ENCODE measurements at regions not wholly inside any gene's neighbourhood (a gene's known extent, or its start where the extent isn't known, plus 50 kb on each side); places are given as distances from the start of the nearest gene placed in this dataset.

DNA sequence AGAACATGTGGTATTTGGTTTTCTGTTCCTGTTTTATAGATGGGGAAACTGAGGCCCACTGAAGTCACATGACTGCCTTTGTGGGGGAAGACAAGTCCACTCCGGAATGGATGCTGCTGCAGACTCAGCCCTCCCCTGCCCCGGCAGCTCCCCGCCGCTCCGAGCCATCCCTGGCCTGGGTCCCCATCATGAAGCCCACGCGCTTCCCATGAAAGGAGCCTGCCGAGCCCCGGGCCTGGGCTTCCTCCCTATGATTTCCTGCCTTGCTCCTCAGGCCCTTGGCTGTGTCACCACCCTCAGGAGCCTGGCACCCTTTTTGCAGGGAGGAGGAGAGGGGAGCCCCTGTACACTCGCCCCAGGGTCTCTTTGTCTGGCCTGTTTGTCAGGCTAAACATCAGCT is 125.3 kb upstream of the FOXF1 start:
- no peak for DNase-seq (ENCODE audit: low read depth)

DNA sequence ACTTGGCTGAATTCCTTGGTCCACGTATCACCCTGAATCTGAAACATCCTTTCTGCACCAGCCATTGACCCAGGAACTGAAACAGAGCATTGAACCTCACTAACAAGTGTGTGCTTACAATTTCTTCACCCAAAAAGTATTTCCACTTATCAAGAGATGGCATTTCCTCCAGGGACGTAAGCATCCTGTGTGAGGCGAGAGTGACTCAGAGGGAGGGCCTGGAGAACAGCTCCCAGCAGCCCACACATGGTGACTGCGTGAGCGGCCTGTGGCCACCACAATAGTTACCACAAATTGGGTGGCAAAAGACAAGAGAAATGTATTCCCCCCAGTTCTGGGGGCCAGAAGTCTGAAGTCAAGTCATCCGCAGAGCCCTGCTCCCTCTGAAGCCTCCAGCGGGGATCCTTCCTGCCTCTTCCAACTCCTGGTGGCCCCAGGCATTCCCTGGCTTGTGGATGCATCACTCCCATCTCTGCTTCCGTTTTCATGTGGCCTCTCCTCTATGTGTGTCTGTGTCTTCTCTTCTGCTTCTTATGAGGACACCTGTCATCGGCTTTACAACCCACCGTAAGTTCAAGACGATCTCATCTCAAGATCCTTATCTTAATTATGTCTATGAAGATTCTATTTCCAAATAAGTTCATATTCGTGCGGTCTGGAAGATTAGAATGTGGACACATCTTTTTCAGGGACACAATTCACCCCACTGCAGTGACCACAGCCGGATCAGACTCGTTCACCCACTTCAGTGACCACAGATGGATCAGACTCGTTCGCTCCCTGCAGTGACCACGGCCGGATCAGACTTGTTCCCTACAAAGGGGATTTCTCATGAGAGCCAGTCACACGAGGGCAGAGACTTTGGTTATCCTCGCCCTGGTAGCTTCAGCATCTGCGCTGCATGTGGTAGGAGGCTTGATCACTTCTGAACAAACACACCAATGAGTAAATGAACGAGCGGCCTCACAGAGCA is 122.6 kb upstream of the FOXF1 start:
- no peak for DNase-seq (ENCODE audit: low read depth)

DNA sequence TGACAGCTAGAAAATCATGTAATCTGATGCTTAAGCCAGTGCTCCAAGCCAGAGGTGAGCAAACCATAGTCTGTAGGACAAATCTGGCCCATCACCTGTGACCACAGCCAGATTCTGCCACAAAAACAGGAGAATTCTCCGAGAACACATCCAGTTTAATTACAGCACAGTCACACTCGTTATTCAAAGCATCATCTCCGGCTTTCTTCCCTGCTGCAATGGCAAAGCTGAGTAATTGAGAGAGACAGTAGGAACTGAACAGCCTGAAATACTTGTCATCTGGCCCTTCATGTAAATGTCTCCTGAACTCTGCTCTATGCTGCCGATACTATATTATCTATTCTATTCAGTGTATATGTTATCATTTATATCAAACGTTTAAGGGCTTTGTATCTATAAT is 121.4 kb upstream of the FOXF1 start:
- no peak for DNase-seq (ENCODE audit: low read depth)

DNA sequence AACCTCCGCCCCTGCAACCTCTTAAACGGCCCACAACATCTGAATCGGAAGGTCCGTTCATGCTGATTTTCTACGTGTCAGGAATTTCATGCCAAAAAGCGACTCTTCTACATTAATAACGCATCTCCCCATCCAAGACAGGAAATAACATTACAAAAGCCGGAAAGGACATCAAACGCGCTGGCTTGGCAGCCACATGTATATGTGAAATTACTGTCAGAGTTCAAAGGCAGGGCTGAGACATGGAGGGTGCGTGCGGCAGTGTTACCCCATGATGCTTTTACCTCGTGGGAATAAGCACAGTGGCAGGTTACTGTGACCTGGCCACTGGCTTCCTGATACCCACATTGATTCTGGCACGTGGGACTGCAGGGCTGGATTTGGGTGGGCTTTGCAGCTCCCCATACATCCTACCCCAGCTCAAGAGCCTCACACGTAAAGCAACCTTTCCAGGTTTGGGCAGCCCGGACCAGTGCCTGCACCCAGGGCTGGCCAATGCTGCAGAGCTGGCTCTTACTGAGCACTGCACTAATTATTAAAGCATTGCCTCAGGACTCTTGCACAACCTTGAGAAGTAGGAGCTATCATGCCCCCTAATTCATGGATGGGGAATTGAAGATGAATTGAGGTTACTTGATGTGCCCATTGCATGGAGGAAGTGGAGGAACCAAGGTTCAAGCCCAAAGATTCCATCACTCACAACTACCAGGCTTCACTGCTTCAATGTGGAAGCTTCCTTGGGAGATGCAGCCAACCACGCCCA is 120.6 kb upstream of the FOXF1 start:
- DNase-seq (ENCODE audit: low read depth) = no peak

DNA sequence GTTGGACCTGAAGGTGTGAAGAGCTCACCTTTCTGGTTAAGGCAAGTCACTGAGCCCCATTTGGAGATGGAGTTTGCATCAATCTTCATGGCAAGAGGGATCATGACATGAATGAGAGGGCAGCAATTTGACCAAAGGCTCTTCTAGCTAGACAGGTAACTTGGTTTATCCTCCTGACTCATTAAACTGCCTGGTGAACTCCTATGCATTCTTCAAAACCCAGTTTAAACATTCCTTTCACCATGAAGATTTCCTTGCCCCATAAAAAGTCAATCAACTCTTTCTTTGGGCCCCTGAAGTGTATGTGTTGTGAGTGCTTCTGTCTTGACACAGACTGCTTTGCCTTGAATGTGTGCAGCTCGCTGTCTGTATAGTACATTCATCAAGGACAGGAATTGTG is 120.0 kb upstream of the FOXF1 start:
- no peak for DNase-seq (ENCODE audit: low read depth)

DNA sequence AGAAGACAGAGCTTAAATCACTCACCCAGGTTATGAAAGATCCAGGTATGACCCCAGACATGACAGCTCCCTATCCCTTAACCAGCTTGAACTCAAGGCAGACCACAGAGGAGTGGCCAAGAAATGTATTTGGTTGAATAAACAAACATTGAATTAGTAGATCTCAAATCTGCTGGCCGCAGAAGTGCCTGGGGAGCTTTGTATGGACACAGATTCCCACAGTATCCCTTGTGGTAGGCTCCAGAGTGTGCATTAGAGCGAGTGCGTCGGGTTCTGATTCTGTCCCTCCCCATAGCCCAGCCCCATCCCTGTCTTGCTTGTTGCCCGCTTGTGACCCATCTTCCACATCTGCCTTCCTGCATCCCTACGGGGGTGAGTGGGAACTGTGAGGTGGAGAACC is 118.8 kb upstream of the FOXF1 start:
- no peak for DNase-seq (ENCODE audit: low read depth)

DNA sequence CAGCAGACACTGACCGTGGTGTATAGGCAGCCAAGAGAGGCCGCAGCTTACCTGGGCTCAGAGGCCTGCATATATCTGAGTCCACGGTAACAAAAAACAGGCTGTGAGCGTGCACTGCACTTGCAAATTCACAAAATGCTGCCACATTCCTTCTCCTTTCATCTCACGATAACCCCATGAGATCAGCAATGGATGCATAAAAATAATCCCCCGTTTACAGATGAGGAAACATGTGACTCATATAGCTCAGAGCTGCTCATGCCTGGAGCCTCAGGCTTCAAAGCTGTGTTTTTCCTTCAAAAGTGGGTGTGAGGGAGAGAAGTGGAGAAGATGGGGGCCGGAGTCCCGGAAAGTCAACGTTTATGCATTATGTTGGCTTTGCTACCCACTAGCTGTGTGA is 118.3 kb upstream of the FOXF1 start:
- DNase-seq (ENCODE audit: low read depth) = no peak

DNA sequence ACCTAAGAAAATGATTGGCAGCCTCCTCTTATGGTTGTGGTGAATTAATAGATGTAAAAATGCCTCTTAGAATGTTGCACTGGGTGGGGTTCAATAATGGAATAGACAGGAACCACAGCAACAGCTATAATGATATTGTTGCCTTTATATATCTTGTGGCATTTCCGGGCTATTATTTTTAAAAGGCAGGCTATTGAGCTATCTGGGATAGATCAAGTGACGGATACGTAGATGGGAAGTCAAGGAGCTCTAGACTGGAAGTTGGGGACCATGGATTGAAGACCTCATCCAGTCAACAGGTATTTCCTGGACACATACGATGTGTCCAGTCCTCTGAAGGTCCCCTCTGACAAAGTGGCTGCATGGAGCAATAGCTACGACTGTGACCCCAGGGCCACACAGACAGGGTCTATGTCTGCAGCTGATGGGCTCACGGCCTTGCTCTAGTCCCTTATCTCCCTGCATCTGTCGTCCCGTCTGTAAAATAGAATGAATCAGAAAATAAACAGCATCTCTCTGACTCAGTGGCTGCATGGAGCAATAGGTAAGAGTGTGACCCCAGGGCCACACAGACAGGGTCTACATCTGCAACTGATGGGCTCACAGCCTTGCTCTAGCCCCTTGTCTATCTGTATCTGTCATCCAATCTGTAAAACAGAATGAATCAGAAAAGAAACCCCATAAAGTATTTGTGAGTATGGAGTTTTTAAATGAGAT is 117.7 kb upstream of the FOXF1 start:
- DNase-seq (ENCODE audit: low read depth) = no peak

DNA sequence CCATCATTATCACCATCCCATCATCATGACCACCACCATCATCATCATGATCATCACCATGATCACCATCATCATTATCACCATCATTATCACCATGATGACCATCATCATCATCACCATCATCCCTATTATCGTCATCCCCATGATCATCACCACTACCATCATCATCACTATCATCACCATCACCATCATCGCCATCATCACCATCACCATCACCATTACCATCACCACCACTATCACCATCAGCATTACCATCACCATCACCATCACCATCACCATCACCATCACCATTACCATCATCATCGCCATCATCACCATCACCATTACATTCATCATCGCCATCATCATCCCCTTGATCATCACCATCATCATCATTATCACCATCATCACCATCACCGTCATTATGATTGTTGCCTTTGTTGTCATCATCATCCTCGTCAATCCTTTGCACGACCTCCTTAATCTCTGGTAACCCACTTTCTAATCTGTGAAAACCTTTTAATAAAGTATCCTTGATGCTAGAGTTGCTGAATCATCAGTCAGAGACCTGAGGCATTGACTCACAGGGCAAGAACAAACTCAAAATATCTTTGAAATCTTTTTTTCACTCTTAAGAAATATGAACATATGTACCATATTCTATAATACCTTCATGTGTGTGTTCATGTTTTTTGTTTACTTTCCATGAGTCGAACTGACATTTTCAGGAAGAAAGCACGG is 116.3 kb upstream of the FOXF1 start:
- DNase-seq (ENCODE audit: low read depth) = no peak

DNA sequence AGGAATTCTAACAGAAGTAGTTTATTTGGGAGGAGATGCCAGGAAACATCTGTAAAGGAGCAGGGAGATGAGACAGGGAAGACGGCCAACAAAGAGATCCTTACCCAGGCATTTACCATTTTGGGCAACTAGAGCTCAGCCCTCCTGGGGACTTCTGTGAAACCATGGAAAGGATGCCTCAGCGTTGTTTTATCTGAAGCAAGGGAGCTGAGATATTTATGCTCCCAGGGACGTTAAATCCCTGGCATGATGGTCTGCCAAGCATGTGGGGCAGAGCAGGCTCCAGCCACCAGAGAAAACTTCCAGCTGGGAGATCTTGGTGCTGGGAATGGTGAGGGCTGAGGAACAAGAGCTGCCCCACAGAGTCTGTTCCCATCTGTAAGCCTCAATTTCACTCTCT is 114.8 kb upstream of the FOXF1 start:
- no peak for DNase-seq (ENCODE audit: low read depth)

DNA sequence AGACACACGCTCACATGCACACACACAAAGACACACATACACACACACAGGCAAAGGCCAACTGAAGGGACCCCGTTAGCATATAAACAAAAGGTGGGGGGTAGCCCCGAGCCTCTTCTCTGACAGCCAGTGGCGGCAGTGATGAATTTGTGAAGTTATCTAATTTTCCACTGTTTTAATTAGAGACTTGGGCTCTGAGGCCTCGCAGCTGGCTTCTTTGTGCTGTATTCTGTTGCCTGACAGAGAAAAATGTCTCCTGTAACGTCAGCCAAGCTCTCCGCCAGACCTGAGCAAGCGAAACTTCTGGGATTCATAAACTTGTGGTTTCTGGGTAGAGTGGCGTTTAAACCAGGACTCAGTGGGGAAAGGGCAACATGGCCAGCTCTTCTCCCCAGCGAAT is 113.9 kb upstream of the FOXF1 start:
- no peak for DNase-seq (ENCODE audit: low read depth)

DNA sequence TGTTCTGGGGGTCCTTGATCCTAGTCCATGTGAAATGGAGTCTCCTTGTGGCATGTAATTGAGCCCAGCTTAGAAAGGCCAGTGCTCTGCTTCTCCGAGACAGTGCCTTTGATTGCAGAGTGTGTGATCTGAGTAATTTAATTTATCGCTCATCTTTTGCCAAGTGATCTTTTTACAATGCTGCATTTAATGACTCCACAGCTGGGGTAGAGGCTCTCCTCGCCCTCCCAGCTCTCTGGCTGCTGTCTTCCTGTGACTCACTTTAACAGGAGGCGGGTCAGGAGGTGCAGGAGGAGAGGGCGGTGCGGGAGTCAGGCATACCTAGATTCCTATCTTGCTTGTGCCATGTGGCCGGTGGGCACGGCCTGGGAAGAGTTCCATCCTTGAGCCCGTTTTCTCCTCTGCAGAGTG is 113.4 kb upstream of the FOXF1 start:
- DNase-seq (ENCODE audit: low read depth) = no peak

DNA sequence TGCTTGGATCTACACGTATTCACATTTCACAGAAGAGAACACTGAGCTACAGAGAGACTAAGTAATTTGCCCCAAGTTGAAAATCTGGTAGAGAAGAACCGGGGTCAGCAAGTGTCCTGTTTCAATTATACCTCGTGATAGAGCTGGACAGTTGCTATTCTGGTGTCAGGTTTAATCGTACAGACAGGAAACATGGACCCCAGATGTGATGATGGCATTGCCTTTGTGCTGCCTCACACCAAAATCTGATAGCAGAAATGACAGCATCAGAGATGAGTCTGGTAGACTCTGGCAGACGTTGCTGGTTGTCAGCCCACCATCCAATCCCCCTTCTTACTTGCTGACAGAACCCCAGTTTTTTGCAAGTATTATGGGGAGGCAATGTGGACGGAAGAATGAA is 112.1 kb upstream of the FOXF1 start:
- DNase-seq (ENCODE audit: low read depth) = no peak

DNA sequence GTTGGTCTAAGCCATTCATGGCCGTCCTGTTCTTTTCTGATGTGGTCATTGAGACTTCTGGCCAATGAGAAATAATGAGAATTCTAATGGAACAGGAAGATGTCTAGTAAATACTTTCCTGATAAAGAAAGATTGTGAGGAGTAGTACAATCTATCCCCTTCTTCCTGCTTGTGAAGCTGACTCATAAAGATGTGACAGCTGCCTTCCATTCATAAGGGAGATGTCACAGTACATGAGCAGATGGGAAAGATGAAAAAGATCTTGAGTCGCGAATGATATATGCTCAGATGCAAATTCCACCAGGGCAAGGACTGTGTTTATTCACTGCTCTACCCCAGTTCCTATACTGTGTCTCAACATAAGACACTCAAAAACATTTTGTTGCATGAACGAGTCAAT is 111.7 kb upstream of the FOXF1 start:
- no peak for DNase-seq (ENCODE audit: low read depth)

DNA sequence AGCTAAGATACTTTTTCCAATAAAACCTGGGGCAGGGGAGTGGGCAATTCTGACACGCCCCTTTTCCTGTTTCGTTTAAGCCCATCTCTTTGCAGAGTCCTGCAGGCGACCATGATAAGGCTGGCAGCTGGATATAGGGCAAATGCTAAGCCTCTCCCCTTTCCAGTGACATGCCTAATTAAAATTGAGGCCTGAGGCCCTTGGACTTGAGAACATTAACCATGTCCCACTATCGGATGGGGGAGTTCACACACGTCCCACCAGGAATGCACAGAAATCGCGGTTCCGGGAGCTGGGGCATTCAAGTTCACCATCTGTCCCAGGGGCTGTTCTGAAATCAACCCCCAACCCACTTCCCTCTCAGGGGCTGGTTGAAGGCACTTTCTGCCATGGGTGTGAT is 109.2 kb upstream of the FOXF1 start:
- DNase-seq (ENCODE audit: low read depth) = no peak

DNA sequence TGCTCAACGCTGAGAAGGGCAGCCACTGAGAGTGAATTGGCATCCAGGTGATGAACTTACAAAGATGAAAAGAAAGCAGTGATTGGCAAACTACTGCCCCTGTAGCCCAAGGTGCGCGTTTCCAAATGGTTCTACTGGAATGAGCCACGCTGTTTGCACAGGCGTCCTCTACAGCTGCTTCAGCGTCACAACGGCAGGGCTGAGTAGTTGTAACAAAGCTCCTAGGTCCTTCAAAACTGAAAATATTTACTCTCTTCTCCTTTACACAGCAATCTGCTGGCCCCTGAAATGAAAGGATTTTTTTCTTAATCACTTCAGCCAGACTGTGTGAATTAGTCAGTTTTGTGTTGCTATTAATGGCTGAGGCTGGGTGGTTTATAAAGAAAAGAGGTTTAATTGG is 107.2 kb upstream of the FOXF1 start:
- no peak for DNase-seq (ENCODE audit: low read depth)

DNA sequence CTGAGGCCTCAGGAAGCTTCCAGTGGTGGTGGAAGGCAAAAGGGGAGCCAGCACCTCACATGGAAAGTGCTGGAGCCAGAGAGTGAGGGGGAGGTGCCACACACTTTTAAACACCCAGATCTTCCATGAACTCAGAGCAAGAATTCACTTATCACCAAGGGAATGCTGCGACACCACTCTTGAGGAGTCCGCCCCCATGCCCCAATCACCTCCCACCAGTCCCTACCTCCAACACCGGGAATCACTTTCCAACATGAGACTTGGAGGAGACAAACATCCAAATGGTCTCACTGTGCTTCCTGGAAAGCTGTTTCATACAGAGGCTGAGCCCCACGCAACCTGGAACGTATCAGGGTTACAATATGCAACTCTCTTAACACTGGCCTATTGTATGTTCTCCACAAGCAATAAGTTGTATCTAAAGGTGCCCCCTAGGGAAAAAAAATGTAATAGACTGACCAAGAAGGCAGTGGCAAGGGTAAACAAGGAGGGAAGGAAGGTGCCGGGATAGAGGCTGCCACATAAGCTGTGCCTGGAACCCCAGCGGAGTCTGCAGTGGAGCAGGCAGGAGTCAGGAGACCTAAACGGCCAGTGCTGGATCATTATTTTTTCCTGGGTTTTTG is 106.7 kb upstream of the FOXF1 start:
- DNase-seq (ENCODE audit: low read depth) = no peak

DNA sequence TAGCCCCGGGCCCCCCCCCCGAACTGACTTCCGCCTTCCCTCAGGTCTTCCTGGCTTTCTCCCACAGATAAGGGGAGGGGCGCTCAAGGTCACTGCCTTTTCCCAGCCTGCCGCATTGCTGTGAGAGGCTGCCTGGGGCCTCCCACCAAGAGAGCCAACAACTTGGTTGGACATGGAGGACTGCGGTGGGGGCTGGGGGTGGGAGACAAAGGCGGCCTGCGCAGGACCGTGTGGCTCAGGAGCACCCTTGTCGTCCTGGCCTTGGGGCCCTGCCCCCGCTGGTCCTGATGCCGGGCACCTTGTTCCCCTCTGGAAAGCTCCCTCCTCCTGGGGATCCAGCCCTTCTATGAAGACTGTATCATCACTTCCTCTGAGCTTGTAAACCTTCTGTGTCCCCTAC is 105.6 kb upstream of the FOXF1 start:
- no peak for DNase-seq (ENCODE audit: low read depth)

DNA sequence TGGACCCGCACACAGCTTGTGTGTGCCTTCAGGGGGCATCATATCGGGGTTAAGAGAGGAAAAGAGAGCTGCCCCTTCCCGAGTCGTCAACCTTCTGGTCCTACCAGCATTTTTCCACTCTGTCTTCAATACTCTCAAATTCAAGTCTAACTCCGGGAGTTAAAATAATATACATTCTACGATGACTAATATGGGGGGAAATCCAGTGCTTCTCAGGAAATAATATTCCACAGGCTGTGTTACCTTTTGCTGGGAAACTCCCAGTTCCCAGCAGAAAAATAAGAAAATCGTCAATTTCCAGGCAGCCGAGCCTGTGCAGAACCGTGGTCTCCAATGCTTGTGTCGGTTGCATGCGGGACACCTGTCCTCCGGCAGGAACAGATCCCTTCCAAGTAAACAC is 105.0 kb upstream of the FOXF1 start:
- no peak for DNase-seq (ENCODE audit: low read depth)

DNA sequence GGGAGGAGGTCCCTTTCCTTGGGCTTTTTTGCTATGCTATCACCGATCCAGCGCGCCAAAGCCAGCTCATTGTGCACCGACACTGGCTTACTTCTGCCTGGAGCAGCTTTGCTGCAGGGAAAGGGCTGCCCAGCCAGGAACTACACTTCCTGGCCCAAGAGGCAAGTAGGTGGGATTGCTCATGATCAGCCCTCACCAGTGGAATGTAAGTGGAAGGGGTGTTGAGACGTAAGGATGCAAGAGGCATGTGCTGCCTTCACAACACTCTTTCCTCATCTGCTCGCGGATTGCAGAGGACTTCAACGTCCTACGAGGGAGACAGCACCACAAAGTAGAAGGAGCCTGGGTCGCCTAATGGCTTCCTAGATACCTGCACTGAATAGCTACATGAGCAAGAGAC is 104.3 kb upstream of the FOXF1 start:
- DNase-seq (ENCODE audit: low read depth) = no peak

DNA sequence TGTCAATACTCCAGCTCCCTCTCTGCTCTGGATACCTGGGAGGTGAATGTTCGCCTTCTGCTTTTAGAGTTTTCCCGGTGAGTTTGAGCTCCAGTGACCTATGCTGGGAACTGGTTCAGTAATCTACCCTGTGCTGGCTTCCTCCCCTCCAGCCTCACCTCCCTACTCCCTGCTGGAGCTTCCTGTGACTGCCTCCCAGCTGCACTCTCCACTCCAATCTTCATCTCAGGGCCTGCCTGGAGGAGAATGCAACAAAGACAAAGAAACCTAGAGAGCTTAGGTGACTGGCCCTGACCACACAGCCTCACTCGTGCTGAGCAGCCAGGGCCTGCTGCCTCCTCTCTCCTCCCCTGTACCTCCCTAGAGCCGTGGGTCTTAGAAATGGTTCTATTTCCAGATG is 101.6 kb upstream of the FOXF1 start:
- no peak for DNase-seq (ENCODE audit: low read depth)

DNA sequence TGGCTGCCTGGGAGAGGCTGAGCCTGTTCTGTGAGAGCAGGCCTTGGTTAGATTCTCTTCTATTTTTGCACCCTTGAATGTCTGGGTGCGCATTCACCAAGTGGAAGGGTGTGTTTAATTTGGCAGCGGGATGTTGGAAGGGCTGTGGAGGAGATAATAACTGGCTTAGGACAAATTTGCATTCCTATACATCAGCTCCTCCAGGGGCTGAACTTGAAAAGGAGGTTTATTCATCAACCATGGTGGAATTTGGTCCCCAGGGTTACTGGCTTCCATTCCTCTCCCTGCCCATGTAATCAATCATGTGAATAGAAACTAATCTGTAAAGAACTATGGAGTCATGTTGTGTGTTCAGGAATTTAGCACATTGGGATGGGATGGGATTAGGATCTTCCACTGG is 100.2 kb upstream of the FOXF1 start:
- DNase-seq (ENCODE audit: low read depth) = no peak
